ENCODE measurements at regions not wholly inside any gene's neighbourhood (a gene's known extent, or its start where the extent isn't known, plus 50 kb on each side); places are given as distances from the start of the nearest gene placed in this dataset.
"Not testable (repeated sequence)": the region's sequence is repeated elsewhere in the genome, so short reads cannot be mapped to it uniquely, and the experiment has no call there.

DNA sequence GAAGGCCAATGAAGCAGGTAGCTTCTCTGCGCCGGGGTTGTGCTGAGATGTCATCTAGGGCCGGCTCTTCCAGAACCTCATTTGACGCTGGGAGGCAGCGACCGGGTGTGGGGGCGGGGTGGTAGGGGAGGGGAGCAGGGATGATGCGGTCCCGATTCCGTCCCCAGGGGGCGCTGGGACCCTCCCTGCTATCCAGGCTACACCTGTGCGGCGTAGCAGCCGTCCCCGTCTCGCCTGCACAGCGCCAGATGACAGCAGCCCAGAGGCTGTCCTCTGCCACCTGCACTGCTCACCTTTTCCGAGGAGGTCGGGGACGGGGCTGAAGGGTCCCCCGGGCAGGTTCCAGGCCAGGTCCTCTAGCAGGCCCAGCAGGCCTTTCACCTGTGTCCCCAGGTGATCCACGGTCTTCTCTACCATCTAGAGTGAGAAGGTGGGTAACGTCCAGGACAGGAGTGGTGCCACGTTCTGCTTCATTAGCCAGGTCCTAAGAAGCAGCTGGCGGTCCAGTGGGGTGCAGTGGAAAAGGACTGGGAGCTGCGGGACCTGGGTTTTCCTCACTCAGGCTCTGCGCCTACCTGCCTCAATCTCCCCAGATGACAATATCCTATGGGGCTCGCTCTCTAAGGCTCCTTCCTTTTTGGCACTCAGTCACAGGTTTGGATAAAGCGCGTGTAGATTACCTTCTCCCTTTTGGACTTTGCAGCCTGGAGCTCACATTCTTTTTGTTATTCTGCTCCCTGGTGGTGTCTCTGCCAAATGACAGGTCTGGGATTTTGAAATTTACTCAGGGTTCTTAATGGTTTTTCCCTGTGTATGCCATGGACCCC, 56.0 kb upstream of the RAB6C start:
- TF ChIP-seq, protein P1, sequence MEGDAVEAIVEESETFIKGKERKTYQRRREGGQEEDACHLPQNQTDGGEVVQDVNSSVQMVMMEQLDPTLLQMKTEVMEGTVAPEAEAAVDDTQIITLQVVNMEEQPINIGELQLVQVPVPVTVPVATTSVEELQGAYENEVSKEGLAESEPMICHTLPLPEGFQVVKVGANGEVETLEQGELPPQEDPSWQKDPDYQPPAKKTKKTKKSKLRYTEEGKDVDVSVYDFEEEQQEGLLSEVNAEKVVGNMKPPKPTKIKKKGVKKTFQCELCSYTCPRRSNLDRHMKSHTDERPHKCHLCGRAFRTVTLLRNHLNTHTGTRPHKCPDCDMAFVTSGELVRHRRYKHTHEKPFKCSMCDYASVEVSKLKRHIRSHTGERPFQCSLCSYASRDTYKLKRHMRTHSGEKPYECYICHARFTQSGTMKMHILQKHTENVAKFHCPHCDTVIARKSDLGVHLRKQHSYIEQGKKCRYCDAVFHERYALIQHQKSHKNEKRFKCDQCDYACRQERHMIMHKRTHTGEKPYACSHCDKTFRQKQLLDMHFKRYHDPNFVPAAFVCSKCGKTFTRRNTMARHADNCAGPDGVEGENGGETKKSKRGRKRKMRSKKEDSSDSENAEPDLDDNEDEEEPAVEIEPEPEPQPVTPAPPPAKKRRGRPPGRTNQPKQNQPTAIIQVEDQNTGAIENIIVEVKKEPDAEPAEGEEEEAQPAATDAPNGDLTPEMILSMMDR (IDR thresholded peaks at IDR 0.05): peak; percentile 65
- TF ChIP-seq EZH2 (IDR thresholded peaks at IDR 0.05) (no peak), EZH2phosphoT487 (IDR thresholded peaks at IDR 0.05) (peak; percentile 25)
- no peaks in the 10 kb centered on the region for H4K20me1 ChIP-seq (ENCODE audit: low read depth)
- H3K4me2 ChIP-seq: peak overlapping the region; percentile 95
- H3K9ac ChIP-seq: no peak overlapping the region
- H3K79me2 ChIP-seq (ENCODE audit: low read depth): no peaks in the 10 kb centered on the region
- Mint-ChIP-seq H3K9me3 (peaks cover 16% of the 10 kb centered on the region), H3K4me3 (peak overlapping the region; percentile 73), H3K27ac (no peak overlapping the region), H3K4me1 (peaks cover 10% of the 10 kb centered on the region), H3K36me3 (no peaks in the 10 kb centered on the region), H3K27me3 (ENCODE audit: insufficient read depth, low read depth) (peaks cover 23% of the 10 kb centered on the region)
- H3K4me3 ChIP-seq: peak overlapping the region; percentile 52
- H3K4me1 ChIP-seq: peaks cover 10% of the 10 kb centered on the region
- peaks cover 30% of the 10 kb centered on the region for H3K27me3 ChIP-seq
- H3F3A ChIP-seq (ENCODE audit: low read depth): no peaks in the 10 kb centered on the region
- no peaks in the 10 kb centered on the region for H3K9me3 ChIP-seq (ENCODE audit: low read depth)
- peak; percentile 84 for DNase-seq (ENCODE audit: low spot score)
- H3K27ac ChIP-seq: no peak overlapping the region
- no peaks in the 10 kb centered on the region for H3K36me3 ChIP-seq
- H2AFZ ChIP-seq (replicated peaks): peak overlapping the region; percentile 88

DNA sequence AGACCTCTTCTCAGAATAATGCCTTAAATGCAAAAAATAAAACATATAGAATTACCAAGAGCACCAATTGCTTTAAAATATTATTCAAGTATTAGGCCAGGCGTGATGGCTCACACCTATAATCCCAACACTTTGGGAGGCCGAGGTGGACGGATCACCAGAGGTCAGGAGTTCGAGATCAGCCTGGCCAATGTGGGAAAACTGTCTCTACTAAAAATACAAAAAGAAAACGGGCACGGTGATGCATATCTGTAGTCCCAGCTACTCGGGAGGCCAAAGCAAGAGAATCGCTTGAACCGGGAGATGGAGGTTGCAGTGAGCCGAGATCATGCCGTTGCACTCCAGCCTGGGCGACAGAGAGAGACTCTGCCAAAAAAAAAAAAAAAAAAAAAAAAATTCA, 55.4 kb upstream of the RAB6C start:
- not testable (repeated sequence) for H3K79me2 ChIP-seq (ENCODE audit: low read depth); H4K20me1 ChIP-seq (ENCODE audit: low read depth); H3K4me2 ChIP-seq; H3K4me3 ChIP-seq; H3K27ac Mint-ChIP-seq; H3K9ac ChIP-seq; H3K4me1 ChIP-seq; H3K27ac ChIP-seq; DNase-seq (ENCODE audit: low spot score); H3K36me3 Mint-ChIP-seq; H3F3A ChIP-seq (ENCODE audit: low read depth); H3K9me3 ChIP-seq (ENCODE audit: low read depth); H3K4me3 Mint-ChIP-seq; H2AFZ ChIP-seq (replicated peaks); H3K36me3 ChIP-seq
- peaks cover 30% of the 10 kb centered on the region for H3K27me3 ChIP-seq
- H3K27me3 Mint-ChIP-seq (ENCODE audit: insufficient read depth, low read depth): peaks cover 21% of the 10 kb centered on the region
- H3K4me1 Mint-ChIP-seq: peaks cover 14% of the 10 kb centered on the region
- peaks cover 12% of the 10 kb centered on the region for H3K9me3 Mint-ChIP-seq

DNA sequence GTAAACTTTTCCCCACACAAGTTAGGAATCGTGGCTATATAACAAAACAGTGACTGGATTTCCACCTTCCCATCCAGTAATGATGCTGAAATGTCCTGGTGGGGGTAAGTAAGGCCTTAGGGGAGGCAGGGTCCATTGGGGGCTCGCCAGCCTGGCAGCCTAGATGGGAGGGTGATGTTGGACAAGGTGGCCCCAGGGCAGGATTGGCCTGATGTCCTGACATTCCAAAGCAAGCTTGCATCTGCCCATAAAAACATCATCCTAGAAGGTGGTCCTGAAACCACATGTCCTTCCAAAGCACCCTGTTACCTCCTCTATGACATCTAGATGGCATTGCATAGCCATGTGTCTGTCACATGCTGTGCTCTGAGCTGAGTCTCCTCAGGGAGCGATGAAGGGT, 54.1 kb upstream of the RAB6C start:
- H3K27me3 ChIP-seq: peaks cover 30% of the 10 kb centered on the region
- no peaks in the 10 kb centered on the region for H3K79me2 ChIP-seq (ENCODE audit: low read depth)
- no peaks in the 10 kb centered on the region for H3F3A ChIP-seq (ENCODE audit: low read depth)
- H3K27ac Mint-ChIP-seq: no peak overlapping the region
- no peak overlapping the region for H3K4me3 Mint-ChIP-seq
- no peaks in the 10 kb centered on the region for H4K20me1 ChIP-seq (ENCODE audit: low read depth)
- H3K9ac ChIP-seq: no peak overlapping the region
- no peak overlapping the region for H3K27ac ChIP-seq
- H3K4me2 ChIP-seq: no peak overlapping the region
- H3K36me3 ChIP-seq: no peaks in the 10 kb centered on the region
- H3K4me1 Mint-ChIP-seq: peaks cover 19% of the 10 kb centered on the region
- no peak overlapping the region for H3K4me3 ChIP-seq
- no peaks in the 10 kb centered on the region for H3K36me3 Mint-ChIP-seq
- peaks cover 10% of the 10 kb centered on the region for H3K4me1 ChIP-seq
- no peak overlapping the region for H2AFZ ChIP-seq (replicated peaks)
- TF ChIP-seq EZH2 (IDR thresholded peaks at IDR 0.05) (no peak), EZH2phosphoT487 (IDR thresholded peaks at IDR 0.05) (no peak)
- TF ChIP-seq, protein P1 (IDR thresholded peaks at IDR 0.05): no peak
- DNase-seq (ENCODE audit: low spot score): no peak
- peaks cover 14% of the 10 kb centered on the region for H3K27me3 Mint-ChIP-seq (ENCODE audit: insufficient read depth, low read depth)
- no peaks in the 10 kb centered on the region for H3K9me3 ChIP-seq (ENCODE audit: low read depth)
- peaks cover 2% of the 10 kb centered on the region for H3K9me3 Mint-ChIP-seq

GRCh38 chr2:129927696-129928095, 51.8 kb upstream of the RAB6C start:
- Histone ChIP-seq H3K9ac (no peak overlapping the region), H3F3A (ENCODE audit: low read depth) (no peaks in the 10 kb centered on the region), H3K27ac (no peak overlapping the region), H3K4me1 (peaks cover 8% of the 10 kb centered on the region), H3K36me3 (no peaks in the 10 kb centered on the region), H3K4me2 (no peak overlapping the region), H3K9me3 (ENCODE audit: low read depth) (no peaks in the 10 kb centered on the region), H4K20me1 (ENCODE audit: low read depth) (no peaks in the 10 kb centered on the region), H3K79me2 (ENCODE audit: low read depth) (no peaks in the 10 kb centered on the region), H3K27me3 (peaks cover 12% of the 10 kb centered on the region), H2AFZ (replicated peaks) (no peak overlapping the region), H3K4me3 (no peak overlapping the region)
- no peaks in the 10 kb centered on the region for H3K36me3 Mint-ChIP-seq
- DNase-seq (ENCODE audit: low spot score): no peak
- H3K4me1 Mint-ChIP-seq: peaks cover 19% of the 10 kb centered on the region
- H3K9me3 Mint-ChIP-seq: no peaks in the 10 kb centered on the region
- H3K27me3 Mint-ChIP-seq (ENCODE audit: insufficient read depth, low read depth): peaks cover 8% of the 10 kb centered on the region
- H3K27ac Mint-ChIP-seq: no peak overlapping the region
- TF ChIP-seq EZH2phosphoT487 (IDR thresholded peaks at IDR 0.05): no peak
- TF ChIP-seq, protein P1 (IDR thresholded peaks at IDR 0.05): no peak
- no peak for TF ChIP-seq EZH2 (IDR thresholded peaks at IDR 0.05)
- no peak overlapping the region for H3K4me3 Mint-ChIP-seq

All from neural progenitor cell (in vitro differentiated cells).